C4-2B (cell line): ENCODE measurements at regions not wholly inside any gene's neighbourhood (a gene's known extent, or its start where the extent isn't known, plus 50 kb on each side); places are given as distances from the start of the nearest gene placed in this dataset.

Source experiments
- H3K27ac ChIP-seq: fragments of 450-650 bp; 2 replicates; pipeline ENCODE4 v1.5.1; 2017
- ZFX ChIP-seq: fragments of 450-650 bp; IDR thresholded peaks from 2 replicates; pipeline ENCODE4 v1.6.1; 2017
- TF ChIP-seq, protein P1 (sequence below): fragments of 450-650 bp; conservative IDR thresholded peaks from 2 replicates; pipeline ENCODE4 v1.5.1; 2017; ENCODE audit warnings: mild to moderate bottlenecking

GRCh38 chr12:93183940-93184671 lies 193.6 kb upstream of the NUDT4 start:
- TF ChIP-seq ZFX, result no peak
- TF ChIP-seq, protein P1, sequence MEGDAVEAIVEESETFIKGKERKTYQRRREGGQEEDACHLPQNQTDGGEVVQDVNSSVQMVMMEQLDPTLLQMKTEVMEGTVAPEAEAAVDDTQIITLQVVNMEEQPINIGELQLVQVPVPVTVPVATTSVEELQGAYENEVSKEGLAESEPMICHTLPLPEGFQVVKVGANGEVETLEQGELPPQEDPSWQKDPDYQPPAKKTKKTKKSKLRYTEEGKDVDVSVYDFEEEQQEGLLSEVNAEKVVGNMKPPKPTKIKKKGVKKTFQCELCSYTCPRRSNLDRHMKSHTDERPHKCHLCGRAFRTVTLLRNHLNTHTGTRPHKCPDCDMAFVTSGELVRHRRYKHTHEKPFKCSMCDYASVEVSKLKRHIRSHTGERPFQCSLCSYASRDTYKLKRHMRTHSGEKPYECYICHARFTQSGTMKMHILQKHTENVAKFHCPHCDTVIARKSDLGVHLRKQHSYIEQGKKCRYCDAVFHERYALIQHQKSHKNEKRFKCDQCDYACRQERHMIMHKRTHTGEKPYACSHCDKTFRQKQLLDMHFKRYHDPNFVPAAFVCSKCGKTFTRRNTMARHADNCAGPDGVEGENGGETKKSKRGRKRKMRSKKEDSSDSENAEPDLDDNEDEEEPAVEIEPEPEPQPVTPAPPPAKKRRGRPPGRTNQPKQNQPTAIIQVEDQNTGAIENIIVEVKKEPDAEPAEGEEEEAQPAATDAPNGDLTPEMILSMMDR, result no peak
- H3K27ac ChIP-seq, result no peak overlapping the region

DNA sequence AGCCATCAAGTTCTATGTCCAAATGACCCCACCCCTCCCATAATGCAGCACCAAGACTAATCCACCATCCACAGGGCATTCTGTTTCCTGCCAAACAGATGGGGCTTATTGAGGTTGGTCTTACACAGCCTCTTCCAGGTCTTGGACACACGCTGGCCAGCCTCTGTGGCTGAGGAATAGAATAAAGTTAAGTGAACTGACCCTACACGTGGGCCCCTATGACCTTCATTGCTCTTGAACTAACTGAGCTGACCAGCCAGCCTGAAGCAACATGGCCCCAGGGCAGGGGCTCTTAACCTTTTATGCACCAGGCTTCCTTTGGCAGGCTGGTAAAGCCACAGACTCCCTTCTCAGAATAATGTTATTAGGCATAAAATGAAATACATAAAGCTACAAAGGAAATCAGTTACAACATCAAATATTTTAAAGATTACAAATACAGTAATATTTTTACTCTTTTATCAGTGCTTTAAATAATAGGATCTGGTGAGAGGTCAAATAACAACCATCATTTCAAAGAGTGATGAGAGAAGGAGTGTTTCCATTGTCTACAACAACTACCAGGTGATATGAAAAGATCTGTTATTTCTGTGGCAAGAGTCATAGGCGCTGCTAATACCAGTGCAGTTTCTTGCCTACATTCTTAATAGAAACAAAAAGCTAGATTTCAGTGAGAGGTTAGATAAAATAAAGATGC lies 192.9 kb upstream of the NUDT4 start:
- TF ChIP-seq, protein P1, result no peak
- TF ChIP-seq ZFX, result no peak
- no peak overlapping the region for H3K27ac ChIP-seq

GRCh38 chr12:93185369-93185741 lies 192.4 kb upstream of the NUDT4 start:
- H3K27ac ChIP-seq, result no peak overlapping the region
- TF ChIP-seq, protein P1, result no peak
- no peak for TF ChIP-seq ZFX

GRCh38 chr12:93186131-93186530 lies 191.6 kb upstream of the NUDT4 start:
- TF ChIP-seq, protein P1, result no peak
- no peak for TF ChIP-seq ZFX
- no peak overlapping the region for H3K27ac ChIP-seq

GRCh38 chr12:93186621-93187020 lies 191.1 kb upstream of the NUDT4 start:
- TF ChIP-seq, protein P1, result no peak
- TF ChIP-seq ZFX, result no peak
- H3K27ac ChIP-seq, result no peak overlapping the region

DNA sequence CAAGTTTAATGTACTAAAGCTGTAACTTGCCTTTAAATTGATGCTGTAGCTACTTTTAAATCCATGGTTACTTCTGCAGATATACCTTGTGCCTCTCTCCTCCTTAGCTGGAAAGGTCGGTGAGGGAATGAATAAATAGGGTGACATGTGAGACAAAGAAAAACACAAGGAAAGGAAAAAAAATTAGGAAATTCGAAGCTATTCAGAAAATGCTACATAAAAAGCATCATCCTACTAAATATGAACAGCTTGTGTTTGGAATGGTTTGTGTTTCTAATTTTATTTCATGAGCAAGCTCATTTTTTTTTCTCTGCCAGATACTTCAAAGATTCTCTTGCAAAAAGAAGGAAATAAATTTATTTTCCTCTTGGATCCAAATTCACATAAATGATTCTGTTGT lies 186.3 kb upstream of the NUDT4 start:
- TF ChIP-seq, protein P1, result no peak
- TF ChIP-seq ZFX, result no peak

DNA sequence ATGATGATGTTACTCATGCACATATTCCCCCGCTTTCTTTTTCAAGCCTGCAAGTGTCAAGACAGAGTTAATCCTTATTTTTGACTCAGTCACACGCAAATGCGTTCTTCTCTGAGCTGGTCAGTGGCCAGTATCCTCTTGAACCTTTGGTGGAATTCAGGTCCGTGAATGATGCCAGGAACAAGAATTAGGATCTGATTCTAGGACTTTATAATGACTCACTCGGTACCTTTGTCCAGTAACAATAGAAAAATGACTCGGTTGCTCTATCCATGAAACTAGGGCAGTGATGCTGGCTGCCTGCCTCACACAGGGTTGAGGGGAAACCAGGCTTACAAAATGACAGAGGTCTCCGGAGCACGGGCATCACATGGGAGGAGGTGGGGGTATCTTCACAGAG lies 185.8 kb upstream of the NUDT4 start:
- no peak overlapping the region for H3K27ac ChIP-seq
- no peak for TF ChIP-seq ZFX
- TF ChIP-seq, protein P1, result no peak

More for the DNA sequence above, 186.3 kb upstream of the NUDT4 start:
- H3K27ac ChIP-seq, result no peak overlapping the region
